K562 (cell line): ENCODE measurements at regions not wholly inside any gene's neighbourhood (a gene's known extent, or its start where the extent isn't known, plus 50 kb on each side); places are given as distances from the start of the nearest gene placed in this dataset.

Experiments
- ATAC-seq: fragments of 200-7000 bp; cut with Tn5 transposase; 3 replicates; pipeline ENCODE4 v1.9.1; 2020; ENCODE audit warnings: moderate library complexity
- BruUV-seq: library from RNA; stranded (reverse); fragments of 400-500 nt; replicated peaks from 2 replicates; lab custom pipeline; 2021; lab: Mats Ljungman, UMichigan
- CTCF ChIA-PET: fragments of 300-600 bp; formaldehyde crosslinking; extraction: SDS; loops from one replicate; lab custom pipeline; 2021; ENCODE audit warnings: low intra/inter-chr PET ratio; lab: Yijun Ruan, JAX
- POLR2A ChIA-PET: fragments of 300-600, 350-650 bp; sonication (Branson Sonifier 250); formaldehyde crosslinking; extraction: SDS; loops from one replicate; lab custom pipeline; 2021; ENCODE audit warnings: antibody characterized with exemption, inconsistent platforms; lab: Yijun Ruan, JAX
- DNase-seq, 4 experiments: peaks; one replicate each; pipeline versions ENCODE4 v3.0.0 to v3.0.0-alpha.2; 2011 to 2018; ENCODE audit warnings: low spot score in 3 of 4, mixed read lengths in 3 of 4; ENCODE audit errors: extremely low read depth in 1 of 4
- FAIRE-seq: peaks from 2 replicates; lab custom pipeline; 2011; peaks lifted over from hg19 to GRCh38; lab: Jason Lieb, UNC
- H2AFZ ChIP-seq: 2 replicates; pipeline ENCODE4 v1.6.0; 2011; ENCODE audit warnings: low read depth, low read length, control low read depth, inconsistent platforms
- H3K27ac ChIP-seq: fragments of 200-600 bp; 3 replicates; pipeline ENCODE4 v1.8.0; 2011; ENCODE audit warnings: low read depth, mild to moderate bottlenecking, control low read depth, inconsistent platforms, low read length, moderate library complexity, mixed read lengths; ENCODE audit errors: extremely low read depth
- H3K27me3 ChIP-seq, 2 experiments: fragments of 300-600 bp in 1 of 2; 2 replicates in 1 of 2; 3 replicates in 1 of 2; pipeline versions ENCODE4 v1.6.0 to v1.8.0; 2011; ENCODE audit warnings: inconsistent platforms in 2 of 2, low read length in 2 of 2, mild to moderate bottlenecking in 1 of 2, mixed read lengths in 1 of 2, moderate library complexity in 1 of 2; ENCODE audit not compliant: control insufficient read depth in 2 of 2, insufficient read depth in 2 of 2
- H3K36me3 ChIP-seq: fragments of 300-600 bp; 3 replicates; pipeline ENCODE4 v1.8.0; 2011; ENCODE audit warnings: mild to moderate bottlenecking, low read length, inconsistent platforms; ENCODE audit not compliant: control insufficient read depth, insufficient read depth
- H3K4me1 ChIP-seq, 2 experiments: fragments of 200-600 bp in 1 of 2; replicated peaks in 1 of 2; 2 replicates in 1 of 2; 3 replicates in 1 of 2; pipeline versions ENCODE4 v1.5.1 to v1.8.0; 2011; ENCODE audit warnings: inconsistent platforms in 2 of 2, low read length in 2 of 2, mild to moderate bottlenecking in 1 of 2, mixed read lengths in 1 of 2, moderate library complexity in 1 of 2; ENCODE audit not compliant: control insufficient read depth in 2 of 2, insufficient read depth in 2 of 2
- H3K4me2 ChIP-seq: 2 replicates; pipeline ENCODE4 v1.6.1; 2011; ENCODE audit warnings: low read length, control low read depth, inconsistent platforms, mixed read lengths; ENCODE audit not compliant: insufficient read depth
- H3K4me3 ChIP-seq: fragments of 200-600 bp; sonication (generic), shearing (Covaris generic); 2 replicates; pipeline ENCODE4 v1.5.1; 2016; ENCODE audit warnings: control low read depth, inconsistent platforms
- H3K79me2 ChIP-seq: fragments of 200-600 bp; 3 replicates; pipeline ENCODE4 v1.8.0; 2011; ENCODE audit warnings: low read length, inconsistent platforms; ENCODE audit not compliant: control insufficient read depth, insufficient read depth
- H3K9ac ChIP-seq, 2 experiments: 2 replicates each; pipeline versions ENCODE4 v1.6.0 to v1.6.1; 2011; ENCODE audit warnings: low read depth in 2 of 2, low read length in 2 of 2, control low read depth in 1 of 2, inconsistent platforms in 1 of 2, mild to moderate bottlenecking in 1 of 2, mixed read lengths in 1 of 2; ENCODE audit not compliant: insufficient read depth in 1 of 2
- H3K9me1 ChIP-seq: one replicate; pipeline ENCODE4 v1.6.0; 2011; ENCODE audit warnings: inconsistent platforms, mild to moderate bottlenecking, low read length, moderate library complexity; ENCODE audit not compliant: control insufficient read depth, insufficient read depth
- H3K9me3 ChIP-seq: replicated peaks from 2 replicates; pipeline ENCODE4 v1.5.1; 2011; ENCODE audit warnings: low read depth, low read length, inconsistent platforms; ENCODE audit not compliant: control insufficient read depth, insufficient read depth
- H4K20me1 ChIP-seq: replicated peaks from 2 replicates; pipeline ENCODE4 v1.6.1; 2011; ENCODE audit warnings: low read length, inconsistent platforms, mixed read lengths; ENCODE audit not compliant: control insufficient read depth, insufficient read depth
- CBX5 ChIP-seq: IDR thresholded peaks from 2 replicates; pipeline ENCODE4 v1.6.1; 2014; ENCODE audit warnings: low read depth, borderline replicate concordance
- CHCHD3 ChIP-seq: fragments of 250-450 bp; sonication (Bioruptor Pico); IDR thresholded peaks from 2 replicates; pipeline ENCODE4 v2.1.2; 2022; ENCODE audit warnings: mild to moderate bottlenecking
- FOXA1 ChIP-seq: fragments of 450-650 bp; IDR thresholded peaks from 2 replicates; pipeline ENCODE4 v1.6.1; 2016; ENCODE audit warnings: mild to moderate bottlenecking, borderline replicate concordance
- GABPA ChIP-seq: fragments of 200-800 bp; sonication (Bioruptor generic); conservative IDR thresholded peaks from 2 replicates; pipeline ENCODE4 v1.6.1; 2016; ENCODE audit warnings: low read depth, missing genetic modification characterization, missing compliant biosample characterization
- HCFC1 ChIP-seq: IDR thresholded peaks from 2 replicates; pipeline ENCODE4 v1.6.1; 2012; ENCODE audit warnings: low read depth, low read length, improper control_type of control experiment
- HIVEP1 ChIP-seq: fragments of 250-450 bp; sonication (Bioruptor Pico); IDR thresholded peaks from 2 replicates; pipeline ENCODE4 v1.4.0; 2020; ENCODE audit warnings: mild to moderate bottlenecking
- MAFF ChIP-seq: IDR thresholded peaks from 2 replicates; pipeline ENCODE4 v1.6.1; 2012; ENCODE audit warnings: low read length, improper control_type of control experiment
- MAFG ChIP-seq: fragments of 450-650 bp; conservative IDR thresholded peaks from 2 replicates; pipeline ENCODE4 v1.6.1; 2016; ENCODE audit warnings: missing genetic modification characterization, missing compliant biosample characterization
- U2AF2 ChIP-seq: fragments of 200-400 bp; formaldehyde crosslinking; optimal IDR thresholded peaks from 2 replicates; pipeline ENCODE3; 2017; ENCODE audit warnings: low read depth, mild to moderate bottlenecking, low read length
- YBX1 ChIP-seq: fragments of 450-650 bp; IDR thresholded peaks from 2 replicates; pipeline ENCODE4 v1.7.1; 2016; ENCODE audit warnings: mild to moderate bottlenecking
- ZNF232 ChIP-seq: sonication (generic); formaldehyde crosslinking; IDR thresholded peaks from 2 replicates; pipeline ENCODE4 v1.8.0; 2022; ENCODE audit warnings: mild to moderate bottlenecking, missing genetic modification reagents
- WGBS: fragments of 100-300 bp; shearing (Covaris generic); methylation state at CpG from one replicate; pipeline ENCODE4 v1.1.6; 2016; ENCODE audit warnings: low coverage, mixed read lengths; ENCODE audit not compliant: insufficient coverage; ENCODE audit errors: missing lambda C conversion rate; 5-methylcytosine and 5-hydroxymethylcytosine counted together
- in situ Hi-C: fragments of 300-500 bp; cut with MboI; formaldehyde crosslinking; loops from 4 replicates; pipeline ENCODE4 v1.15.0; 2018; ENCODE audit warnings: inconsistent platforms, mixed read lengths
- intact Hi-C: fragments of 100-400 bp; cut with micrococcal nuclease; formaldehyde crosslinking; loops from 2 replicates; pipeline ENCODE4 v1.14.2; 2022
- TF ChIP-seq, protein P1 (sequence below): fragments of 450-650 bp; formaldehyde crosslinking; IDR thresholded peaks from 2 replicates; pipeline ENCODE4 v1.4.0; 2022; ENCODE audit warnings: mild to moderate bottlenecking, moderate library complexity
- TF ChIP-seq, protein P2 (sequence below): fragments of 250-450 bp; sonication (Bioruptor Pico); IDR thresholded peaks from 2 replicates; pipeline ENCODE4 v1.8.0; 2021; ENCODE audit warnings: moderate library complexity, mild to moderate bottlenecking, inconsistent platforms
- TF ChIP-seq, protein P3 (sequence below): fragments of 250-450 bp; sonication (Bioruptor Pico); IDR thresholded peaks from 2 replicates; pipeline ENCODE4 v1.4.0; 2020; ENCODE audit warnings: mild to moderate bottlenecking, moderate library complexity, borderline replicate concordance

DNA sequence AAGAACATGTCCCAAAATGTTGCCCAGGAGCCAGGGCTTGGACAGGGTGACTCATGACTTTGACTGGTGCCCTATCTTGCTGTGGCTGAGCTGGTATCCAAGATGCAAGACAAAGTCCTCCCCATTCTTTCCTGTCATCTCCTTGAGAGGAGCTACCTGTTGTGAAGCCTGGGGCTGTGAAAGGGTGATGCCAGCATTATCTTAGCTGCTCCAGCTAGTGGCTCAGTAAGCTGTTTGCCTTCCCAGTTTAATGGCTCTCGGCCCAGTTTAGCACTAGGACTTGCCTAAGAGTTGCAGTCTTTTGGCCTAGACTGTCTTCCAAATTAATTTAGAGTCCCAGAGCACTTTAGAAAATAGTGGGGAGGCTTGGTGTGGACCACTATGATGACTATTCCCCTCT, 424.3 kb upstream of the NRG3 start:
- H3K4me1 ChIP-seq: no peaks in the 10 kb centered on the region
- ChIA-PET CTCF (no interaction called here), POLR2A (no interaction called here)
- 0% methylated on average over 1 of the region's 1 CpG for WGBS
- no peak overlapping the region for H3K9ac ChIP-seq
- TF ChIP-seq MAFG (tag): no peak
- TF ChIP-seq YBX1: no peak
- no peak for TF ChIP-seq ZNF232 (CRISPR knock-in tag)
- no peak for TF ChIP-seq HIVEP1 (CRISPR knock-in tag)
- no peak overlapping the region for H3K4me2 ChIP-seq
- in situ Hi-C loops (no loop called here), intact Hi-C loops (no loop called here)
- no peaks in the 10 kb centered on the region for H4K20me1 ChIP-seq
- no peaks in the 10 kb centered on the region for H3K9me1 ChIP-seq
- no peaks in the 10 kb centered on the region for H3K79me2 ChIP-seq
- H3K36me3 ChIP-seq: no peaks in the 10 kb centered on the region
- H3K27me3 ChIP-seq: no peaks in the 10 kb centered on the region
- H2AFZ ChIP-seq: no peak overlapping the region
- no peak overlapping the region for H3K27ac ChIP-seq
- FAIRE-seq: no peak
- no peak for ATAC-seq
- DNase-seq: no peak
- peaks cover 4% of the 10 kb centered on the region for H3K9me3 ChIP-seq
- no TSS peak for BruUV-seq
- H3K4me3 ChIP-seq: no peak overlapping the region

DNA sequence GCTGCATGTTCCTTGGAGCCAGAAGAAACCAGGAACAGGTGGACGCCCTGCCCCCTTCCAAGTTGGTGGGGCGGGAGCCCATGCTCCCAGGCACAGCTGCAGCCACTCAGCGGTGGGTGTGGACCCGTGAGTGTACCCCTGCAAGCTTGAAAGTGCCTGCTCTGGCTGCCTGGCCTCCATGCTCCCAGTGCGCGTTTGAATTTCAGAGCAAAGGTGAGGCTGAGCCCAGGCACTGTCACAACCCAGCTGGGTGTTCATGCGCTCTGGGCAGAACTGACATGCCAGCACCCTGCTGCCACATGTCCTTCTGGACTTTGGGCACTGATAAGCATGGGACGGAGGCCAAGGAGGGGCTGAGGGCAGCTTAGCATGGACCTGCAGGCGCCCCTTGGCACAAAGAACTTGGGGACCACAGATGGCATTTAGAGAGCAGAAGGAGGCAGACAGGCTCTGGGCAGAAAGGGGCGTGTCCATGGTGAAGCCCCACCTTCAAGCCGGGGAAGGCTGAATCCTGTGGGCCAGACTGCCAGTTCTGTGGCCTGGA, 402.0 kb upstream of the NRG3 start:
- FAIRE-seq (no peak), DNase-seq (no peak), ATAC-seq (no peak)
- intact Hi-C loops: no loop called here
- CTCF ChIA-PET: no interaction called here
- no peaks in the 10 kb centered on the region for H3K36me3 ChIP-seq
- H4K20me1 ChIP-seq: no peaks in the 10 kb centered on the region
- H3K9ac ChIP-seq: no peak overlapping the region
- H3K4me1 ChIP-seq: no peaks in the 10 kb centered on the region
- H3K4me3 ChIP-seq: no peak overlapping the region
- H3K9me3 ChIP-seq: no peaks in the 10 kb centered on the region
- H3K9me1 ChIP-seq: no peaks in the 10 kb centered on the region
- H3K4me2 ChIP-seq: no peak overlapping the region
- POLR2A ChIA-PET: no interaction called here
- H3K27ac ChIP-seq: no peak overlapping the region
- H2AFZ ChIP-seq: no peak overlapping the region
- in situ Hi-C loops: no loop called here
- no peaks in the 10 kb centered on the region for H3K27me3 ChIP-seq
- WGBS: 2% methylated on average over 11 of the region's 11 CpGs
- H3K79me2 ChIP-seq: no peaks in the 10 kb centered on the region
- BruUV-seq: no TSS peak
- no peak for TF ChIP-seq CHCHD3
- TF ChIP-seq HCFC1: no peak
- TF ChIP-seq CBX5: no peak
- TF ChIP-seq U2AF2: no peak
- TF ChIP-seq, protein P1, sequence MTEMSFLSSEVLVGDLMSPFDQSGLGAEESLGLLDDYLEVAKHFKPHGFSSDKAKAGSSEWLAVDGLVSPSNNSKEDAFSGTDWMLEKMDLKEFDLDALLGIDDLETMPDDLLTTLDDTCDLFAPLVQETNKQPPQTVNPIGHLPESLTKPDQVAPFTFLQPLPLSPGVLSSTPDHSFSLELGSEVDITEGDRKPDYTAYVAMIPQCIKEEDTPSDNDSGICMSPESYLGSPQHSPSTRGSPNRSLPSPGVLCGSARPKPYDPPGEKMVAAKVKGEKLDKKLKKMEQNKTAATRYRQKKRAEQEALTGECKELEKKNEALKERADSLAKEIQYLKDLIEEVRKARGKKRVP (CRISPR knock-in tag): no peak
- TF ChIP-seq FOXA1: no peak
- TF ChIP-seq, protein P2, sequence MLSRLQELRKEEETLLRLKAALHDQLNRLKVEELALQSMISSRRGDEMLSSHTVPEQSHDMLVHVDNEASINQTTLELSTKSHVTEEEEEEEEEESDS: no peak
- TF ChIP-seq, protein P3, sequence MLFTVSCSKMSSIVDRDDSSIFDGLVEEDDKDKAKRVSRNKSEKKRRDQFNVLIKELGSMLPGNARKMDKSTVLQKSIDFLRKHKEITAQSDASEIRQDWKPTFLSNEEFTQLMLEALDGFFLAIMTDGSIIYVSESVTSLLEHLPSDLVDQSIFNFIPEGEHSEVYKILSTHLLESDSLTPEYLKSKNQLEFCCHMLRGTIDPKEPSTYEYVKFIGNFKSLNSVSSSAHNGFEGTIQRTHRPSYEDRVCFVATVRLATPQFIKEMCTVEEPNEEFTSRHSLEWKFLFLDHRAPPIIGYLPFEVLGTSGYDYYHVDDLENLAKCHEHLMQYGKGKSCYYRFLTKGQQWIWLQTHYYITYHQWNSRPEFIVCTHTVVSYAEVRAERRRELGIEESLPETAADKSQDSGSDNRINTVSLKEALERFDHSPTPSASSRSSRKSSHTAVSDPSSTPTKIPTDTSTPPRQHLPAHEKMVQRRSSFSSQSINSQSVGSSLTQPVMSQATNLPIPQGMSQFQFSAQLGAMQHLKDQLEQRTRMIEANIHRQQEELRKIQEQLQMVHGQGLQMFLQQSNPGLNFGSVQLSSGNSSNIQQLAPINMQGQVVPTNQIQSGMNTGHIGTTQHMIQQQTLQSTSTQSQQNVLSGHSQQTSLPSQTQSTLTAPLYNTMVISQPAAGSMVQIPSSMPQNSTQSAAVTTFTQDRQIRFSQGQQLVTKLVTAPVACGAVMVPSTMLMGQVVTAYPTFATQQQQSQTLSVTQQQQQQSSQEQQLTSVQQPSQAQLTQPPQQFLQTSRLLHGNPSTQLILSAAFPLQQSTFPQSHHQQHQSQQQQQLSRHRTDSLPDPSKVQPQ (CRISPR knock-in tag): no peak
- no peak for TF ChIP-seq GABPA (tag)
- no peak for TF ChIP-seq MAFF
